Panc1 (cell line): ENCODE measurements at regions not wholly inside any gene's neighbourhood (a gene's known extent, or its start where the extent isn't known, plus 50 kb on each side); places are given as distances from the start of the nearest gene placed in this dataset.

Experiments used
- ATAC-seq: fragments of 200-7000 bp; cut with Tn5 transposase; 2 replicates; pipeline ENCODE4 v1.9.1; 2020; ENCODE audit warnings: mild to moderate bottlenecking, moderate library complexity
- BruUV-seq: library from RNA; stranded (reverse); fragments of 400-500 nt; replicated peaks from 2 replicates; lab custom pipeline; 2021; lab: Mats Ljungman, UMichigan
- CTCF ChIA-PET: fragments of 300-600 bp; sonication (Branson Sonifier 250); formaldehyde crosslinking; loops from one replicate; lab custom pipeline; 2022; ENCODE audit warnings: antibody characterized with exemption; lab: Charles Lee
- POLR2A ChIA-PET: fragments of 300-600 bp; sonication (Branson Sonifier 250); formaldehyde crosslinking; loops from one replicate; lab custom pipeline; 2022; ENCODE audit warnings: antibody characterized with exemption; lab: Charles Lee
- DNase-seq: peaks from one replicate; pipeline ENCODE4 v3.0.0-alpha.2; 2010; ENCODE audit warnings: low read depth, low spot score
- H3K27ac ChIP-seq: 2 replicates; pipeline ENCODE4 v1.5.1; 2011; ENCODE audit warnings: mild to moderate bottlenecking, low read length, inconsistent platforms
- H3K27me3 ChIP-seq: fragments of 200-500 bp; sonication (Bioruptor generic); 2 replicates; pipeline ENCODE4 v1.6.0; 2014; ENCODE audit warnings: low read length, inconsistent platforms; ENCODE audit not compliant: control insufficient read depth, insufficient read depth
- H3K36me3 ChIP-seq: fragments of 200-500 bp; sonication (Bioruptor generic); 2 replicates; pipeline ENCODE4 v1.5.1; 2014; ENCODE audit warnings: inconsistent platforms, mild to moderate bottlenecking, low read length, moderate library complexity; ENCODE audit not compliant: control insufficient read depth, insufficient read depth
- H3K4me1 ChIP-seq: 2 replicates; pipeline ENCODE4 v1.5.1; 2011; ENCODE audit warnings: inconsistent platforms, mild to moderate bottlenecking, low read length, moderate library complexity; ENCODE audit not compliant: control insufficient read depth, insufficient read depth
- H3K4me3 ChIP-seq, 2 experiments: 2 replicates each; pipeline ENCODE4 v1.5.1; 2011 to 2012; ENCODE audit warnings: low read depth in 2 of 2, low read length in 2 of 2, mild to moderate bottlenecking in 2 of 2, inconsistent platforms in 1 of 2, moderate library complexity in 1 of 2
- H3K9me3 ChIP-seq: fragments of 200-500 bp; sonication (Bioruptor generic); 2 replicates; pipeline ENCODE4 v1.5.1; 2014; ENCODE audit warnings: low read depth, mild to moderate bottlenecking, inconsistent platforms, low read length, moderate library complexity; ENCODE audit not compliant: control insufficient read depth, insufficient read depth
- POLR2AphosphoS5 ChIP-seq: IDR thresholded peaks from 2 replicates; pipeline ENCODE4 v1.6.1; 2012; ENCODE audit warnings: mild to moderate bottlenecking, low read depth, low read length, moderate library complexity
- SIN3A ChIP-seq: IDR thresholded peaks from 2 replicates; pipeline ENCODE4 v1.6.1; 2012; ENCODE audit warnings: low read depth, mild to moderate bottlenecking, low read length, moderate library complexity, borderline replicate concordance; ENCODE audit not compliant: insufficient read depth
- TCF7L2 ChIP-seq: IDR thresholded peaks from 2 replicates; pipeline ENCODE4 v1.6.1; 2011; ENCODE audit warnings: mild to moderate bottlenecking, low read depth, low read length, inconsistent platforms
- in situ Hi-C: cut with HindIII; loops from 2 replicates; pipeline ENCODE4 v1.10.0; 2016; ENCODE audit warnings: low sequenced_read_pairs, low pct_unique_long_range_greater_than_20kb
- intact Hi-C: fragments of 100-400 bp; cut with micrococcal nuclease; formaldehyde crosslinking; loops from one replicate; pipeline ENCODE4 v1.10.0; 2022; ENCODE audit not compliant: unreplicated experiment
- TF ChIP-seq, protein P1 (sequence below), 2 experiments: IDR thresholded peaks; 2 replicates each; pipeline ENCODE4 v1.6.1; 2011 to 2012; ENCODE audit warnings: low read depth in 2 of 2, control low read depth in 1 of 2, low read length in 1 of 2, mild to moderate bottlenecking in 1 of 2, moderate library complexity in 1 of 2; ENCODE audit not compliant: insufficient read depth in 1 of 2
- TF ChIP-seq, protein P2 (sequence below): fragments of 450-650 bp; IDR thresholded peaks from 2 replicates; pipeline ENCODE4 v1.5.1; 2017; ENCODE audit warnings: mild to moderate bottlenecking

DNA sequence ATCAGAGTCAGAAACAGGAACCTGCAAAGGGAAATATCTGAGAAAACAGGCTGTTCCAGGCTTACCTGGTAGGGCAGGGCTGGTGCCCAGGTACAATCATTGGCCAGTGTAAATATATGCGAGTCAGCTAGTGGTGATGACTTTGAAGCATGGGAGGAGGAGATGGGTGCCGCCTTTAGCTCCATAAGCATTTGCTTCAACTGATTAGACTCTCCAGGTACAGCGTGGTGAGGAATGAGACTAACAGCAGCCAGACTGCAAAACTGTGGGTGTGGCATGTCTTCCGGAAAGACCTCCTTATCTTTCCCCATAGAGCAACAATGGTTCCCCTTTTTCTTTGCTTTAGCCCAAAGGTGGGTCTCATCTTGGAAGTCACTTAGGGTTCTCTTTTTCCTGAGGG lies 137.2 kb downstream of the LRIG2 start:
- no peaks in the 10 kb centered on the region for H3K4me1 ChIP-seq
- POLR2A ChIA-PET, result no interaction called here

DNA sequence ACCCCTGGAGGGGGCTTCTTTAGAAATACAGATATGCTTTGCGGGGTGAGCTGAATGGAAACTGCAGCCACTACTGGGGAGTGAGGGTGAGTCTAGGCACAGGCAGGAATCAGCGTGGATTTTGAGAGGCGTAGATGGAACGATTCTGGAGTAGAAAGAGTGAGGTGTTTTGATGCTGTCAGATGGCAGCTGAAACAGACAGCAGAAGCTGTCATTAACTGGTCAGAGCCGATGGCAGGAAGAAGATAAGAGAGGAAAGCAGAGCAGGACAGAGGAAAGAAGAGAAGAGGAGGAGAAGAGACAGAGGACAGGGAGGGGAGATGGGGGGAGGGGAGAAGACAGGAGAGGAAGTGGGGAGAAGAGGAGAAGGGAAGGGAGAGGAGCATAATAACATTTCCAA lies 138.5 kb downstream of the LRIG2 start:
- Histone ChIP-seq H3K27ac (no peak overlapping the region), H3K4me1 (no peaks in the 10 kb centered on the region), H3K27me3 (0 out of 2 replicates have a peak, but pooled peaks cover 2% of the 10 kb centered on the region), H3K9me3 (no peaks in the 10 kb centered on the region), H3K4me3 (no peak overlapping the region), H3K36me3 (no peaks in the 10 kb centered on the region)
- DNase-seq, result no peak
- CTCF ChIA-PET, result no interaction called here
- POLR2A ChIA-PET, result interaction anchor here (0.8 kb wide), 1 partner anchor 14 kb away, joined by 3 read pairs; no protein-coding TSS in a partner anchor
- intact Hi-C loops (no loop called here), in situ Hi-C loops (no loop called here)
- TF ChIP-seq POLR2AphosphoS5 (no peak), TCF7L2 (no peak), SIN3A (no peak)
- TF ChIP-seq, protein P1, sequence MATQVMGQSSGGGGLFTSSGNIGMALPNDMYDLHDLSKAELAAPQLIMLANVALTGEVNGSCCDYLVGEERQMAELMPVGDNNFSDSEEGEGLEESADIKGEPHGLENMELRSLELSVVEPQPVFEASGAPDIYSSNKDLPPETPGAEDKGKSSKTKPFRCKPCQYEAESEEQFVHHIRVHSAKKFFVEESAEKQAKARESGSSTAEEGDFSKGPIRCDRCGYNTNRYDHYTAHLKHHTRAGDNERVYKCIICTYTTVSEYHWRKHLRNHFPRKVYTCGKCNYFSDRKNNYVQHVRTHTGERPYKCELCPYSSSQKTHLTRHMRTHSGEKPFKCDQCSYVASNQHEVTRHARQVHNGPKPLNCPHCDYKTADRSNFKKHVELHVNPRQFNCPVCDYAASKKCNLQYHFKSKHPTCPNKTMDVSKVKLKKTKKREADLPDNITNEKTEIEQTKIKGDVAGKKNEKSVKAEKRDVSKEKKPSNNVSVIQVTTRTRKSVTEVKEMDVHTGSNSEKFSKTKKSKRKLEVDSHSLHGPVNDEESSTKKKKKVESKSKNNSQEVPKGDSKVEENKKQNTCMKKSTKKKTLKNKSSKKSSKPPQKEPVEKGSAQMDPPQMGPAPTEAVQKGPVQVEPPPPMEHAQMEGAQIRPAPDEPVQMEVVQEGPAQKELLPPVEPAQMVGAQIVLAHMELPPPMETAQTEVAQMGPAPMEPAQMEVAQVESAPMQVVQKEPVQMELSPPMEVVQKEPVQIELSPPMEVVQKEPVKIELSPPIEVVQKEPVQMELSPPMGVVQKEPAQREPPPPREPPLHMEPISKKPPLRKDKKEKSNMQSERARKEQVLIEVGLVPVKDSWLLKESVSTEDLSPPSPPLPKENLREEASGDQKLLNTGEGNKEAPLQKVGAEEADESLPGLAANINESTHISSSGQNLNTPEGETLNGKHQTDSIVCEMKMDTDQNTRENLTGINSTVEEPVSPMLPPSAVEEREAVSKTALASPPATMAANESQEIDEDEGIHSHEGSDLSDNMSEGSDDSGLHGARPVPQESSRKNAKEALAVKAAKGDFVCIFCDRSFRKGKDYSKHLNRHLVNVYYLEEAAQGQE (IDR thresholded peaks at IDR 0.05; ENCODE audit: insufficient read depth in 1 of 2, low read depth in 2 of 2, low read length in 1 of 2), result no peak
- TF ChIP-seq, protein P2, sequence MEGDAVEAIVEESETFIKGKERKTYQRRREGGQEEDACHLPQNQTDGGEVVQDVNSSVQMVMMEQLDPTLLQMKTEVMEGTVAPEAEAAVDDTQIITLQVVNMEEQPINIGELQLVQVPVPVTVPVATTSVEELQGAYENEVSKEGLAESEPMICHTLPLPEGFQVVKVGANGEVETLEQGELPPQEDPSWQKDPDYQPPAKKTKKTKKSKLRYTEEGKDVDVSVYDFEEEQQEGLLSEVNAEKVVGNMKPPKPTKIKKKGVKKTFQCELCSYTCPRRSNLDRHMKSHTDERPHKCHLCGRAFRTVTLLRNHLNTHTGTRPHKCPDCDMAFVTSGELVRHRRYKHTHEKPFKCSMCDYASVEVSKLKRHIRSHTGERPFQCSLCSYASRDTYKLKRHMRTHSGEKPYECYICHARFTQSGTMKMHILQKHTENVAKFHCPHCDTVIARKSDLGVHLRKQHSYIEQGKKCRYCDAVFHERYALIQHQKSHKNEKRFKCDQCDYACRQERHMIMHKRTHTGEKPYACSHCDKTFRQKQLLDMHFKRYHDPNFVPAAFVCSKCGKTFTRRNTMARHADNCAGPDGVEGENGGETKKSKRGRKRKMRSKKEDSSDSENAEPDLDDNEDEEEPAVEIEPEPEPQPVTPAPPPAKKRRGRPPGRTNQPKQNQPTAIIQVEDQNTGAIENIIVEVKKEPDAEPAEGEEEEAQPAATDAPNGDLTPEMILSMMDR, result no peak
- no peak for ATAC-seq
- no TSS peak for BruUV-seq

More for the DNA sequence above, 137.2 kb downstream of the LRIG2 start:
- BruUV-seq, result no TSS peak
- DNase-seq (no peak), ATAC-seq (no peak)
- Histone ChIP-seq H3K27ac (no peak overlapping the region), H3K9me3 (no peaks in the 10 kb centered on the region), H3K27me3 (0 out of 2 replicates have a peak, but pooled peaks cover 2% of the 10 kb centered on the region), H3K4me3 (no peak overlapping the region), H3K36me3 (no peaks in the 10 kb centered on the region)
- in situ Hi-C loops, result no loop called here
- CTCF ChIA-PET, result no interaction called here
- TF ChIP-seq TCF7L2 (no peak), SIN3A (no peak), POLR2AphosphoS5 (no peak)
- TF ChIP-seq, protein P1 (IDR thresholded peaks at IDR 0.05; ENCODE audit: insufficient read depth in 1 of 2, low read depth in 2 of 2, low read length in 1 of 2), result no peak
- TF ChIP-seq, protein P2, result no peak
- intact Hi-C loops, result no loop called here
